Gastrocnemius medialis (tissue), 4 donors: ENCODE measurements at regions not wholly inside any gene's neighbourhood (a gene's known extent, or its start where the extent isn't known, plus 50 kb on each side); places are given as distances from the start of the nearest gene placed in this dataset.

Experiments used
- POLR2A ChIP-seq, 2 donors: fragments of 450-650 bp; IDR thresholded peaks; one replicate each; pipeline ENCODE4 v1.6.1; 2017; ENCODE audit warnings: antibody characterized with exemption in 2 of 2, mild to moderate bottlenecking in 2 of 2, moderate library complexity in 2 of 2
- TF ChIP-seq, protein P1 (sequence below), 5 experiments: fragments of 450-650 bp in 3 of 5; fragments of 200-600 bp in 2 of 5; sonication (generic) in 2 of 5; IDR thresholded peaks in 4 of 5; conservative IDR thresholded peaks in 1 of 5; 1 replicate in 4 of 5; 2 replicates in 1 of 5; pipeline ENCODE4 v1.5.1; 2016 to 2019; ENCODE audit warnings: antibody characterized with exemption in 5 of 5, mild to moderate bottlenecking in 3 of 5, moderate library complexity in 3 of 5

DNA sequence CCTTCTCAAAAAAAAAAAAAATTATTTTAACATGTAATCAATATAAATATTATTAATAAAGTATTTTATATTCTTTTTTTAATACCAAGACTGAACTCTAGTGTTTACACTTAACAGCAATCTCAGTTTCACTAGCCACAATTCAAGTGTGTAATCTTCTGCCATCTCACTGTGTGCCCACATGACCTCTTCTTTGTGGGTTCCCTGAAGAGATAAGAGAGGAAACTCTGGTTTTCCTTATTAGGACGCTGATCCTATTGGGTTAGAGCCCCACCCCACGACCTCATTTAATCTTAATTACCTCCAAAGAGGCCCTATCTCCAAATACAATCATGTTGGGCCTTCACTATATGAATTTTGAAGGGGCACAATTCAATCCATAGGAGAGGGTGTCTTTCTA, 177.6 kb downstream of the STK31 start:
- TF ChIP-seq, protein P1, sequence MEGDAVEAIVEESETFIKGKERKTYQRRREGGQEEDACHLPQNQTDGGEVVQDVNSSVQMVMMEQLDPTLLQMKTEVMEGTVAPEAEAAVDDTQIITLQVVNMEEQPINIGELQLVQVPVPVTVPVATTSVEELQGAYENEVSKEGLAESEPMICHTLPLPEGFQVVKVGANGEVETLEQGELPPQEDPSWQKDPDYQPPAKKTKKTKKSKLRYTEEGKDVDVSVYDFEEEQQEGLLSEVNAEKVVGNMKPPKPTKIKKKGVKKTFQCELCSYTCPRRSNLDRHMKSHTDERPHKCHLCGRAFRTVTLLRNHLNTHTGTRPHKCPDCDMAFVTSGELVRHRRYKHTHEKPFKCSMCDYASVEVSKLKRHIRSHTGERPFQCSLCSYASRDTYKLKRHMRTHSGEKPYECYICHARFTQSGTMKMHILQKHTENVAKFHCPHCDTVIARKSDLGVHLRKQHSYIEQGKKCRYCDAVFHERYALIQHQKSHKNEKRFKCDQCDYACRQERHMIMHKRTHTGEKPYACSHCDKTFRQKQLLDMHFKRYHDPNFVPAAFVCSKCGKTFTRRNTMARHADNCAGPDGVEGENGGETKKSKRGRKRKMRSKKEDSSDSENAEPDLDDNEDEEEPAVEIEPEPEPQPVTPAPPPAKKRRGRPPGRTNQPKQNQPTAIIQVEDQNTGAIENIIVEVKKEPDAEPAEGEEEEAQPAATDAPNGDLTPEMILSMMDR (IDR thresholded peaks at IDR 0.05 in 4 of 5, conservative IDR thresholded peaks at IDR 0.05 in 1 of 5) = no peak
- TF ChIP-seq POLR2A (IDR thresholded peaks at IDR 0.05) = no peak
